DMS153 (cell line): ENCODE measurements at regions not wholly inside any gene's neighbourhood (a gene's known extent, or its start where the extent isn't known, plus 50 kb on each side); places are given as distances from the start of the nearest gene placed in this dataset.

Source experiments
- DNase-seq: peaks from one replicate; lab custom pipeline; 2025; lab: John Stamatoyannopoulos, UW

DNA sequence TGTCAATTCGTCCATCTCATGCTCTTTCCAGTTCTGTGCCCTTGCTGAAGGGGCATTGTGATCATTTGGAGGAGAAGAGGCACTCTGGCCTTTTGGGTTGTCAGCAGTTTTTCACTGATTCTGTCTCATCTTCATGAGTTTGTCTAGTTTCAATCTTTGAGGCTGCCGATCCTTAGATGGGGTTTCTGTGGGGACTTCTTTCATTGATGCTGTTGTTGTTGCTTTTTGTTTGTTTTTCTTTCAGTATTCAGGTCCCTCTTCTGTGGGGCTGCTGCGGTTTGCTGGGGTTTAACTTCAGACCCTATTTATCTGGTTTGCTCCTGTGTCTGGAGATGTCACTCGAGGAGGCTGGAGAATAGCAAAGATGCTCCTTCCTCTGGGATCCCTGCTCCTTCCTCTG, 224.3 kb downstream of the JRKL start:
- DNase-seq: no peak

DNA sequence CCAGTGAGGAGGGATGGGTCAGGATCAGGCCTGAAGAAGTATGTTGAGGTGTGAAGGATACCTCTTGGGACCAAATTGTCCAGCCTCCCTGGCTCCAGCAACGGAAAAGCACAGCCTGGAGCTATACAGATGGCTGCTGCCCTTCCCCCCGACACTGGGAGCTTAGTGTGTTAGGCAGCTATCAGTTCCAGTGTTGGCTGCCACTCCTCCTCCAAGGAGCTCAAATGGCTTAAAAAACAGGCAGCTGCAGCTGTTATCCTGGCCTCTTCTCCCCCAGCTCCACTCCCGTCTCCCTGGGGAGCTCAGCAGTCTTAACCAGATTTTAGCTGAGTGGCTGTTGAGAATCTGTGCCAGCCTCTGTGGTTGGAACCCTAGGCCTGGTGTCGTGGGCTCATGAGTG, 225.0 kb downstream of the JRKL start:
- DNase-seq: no peak

DNA sequence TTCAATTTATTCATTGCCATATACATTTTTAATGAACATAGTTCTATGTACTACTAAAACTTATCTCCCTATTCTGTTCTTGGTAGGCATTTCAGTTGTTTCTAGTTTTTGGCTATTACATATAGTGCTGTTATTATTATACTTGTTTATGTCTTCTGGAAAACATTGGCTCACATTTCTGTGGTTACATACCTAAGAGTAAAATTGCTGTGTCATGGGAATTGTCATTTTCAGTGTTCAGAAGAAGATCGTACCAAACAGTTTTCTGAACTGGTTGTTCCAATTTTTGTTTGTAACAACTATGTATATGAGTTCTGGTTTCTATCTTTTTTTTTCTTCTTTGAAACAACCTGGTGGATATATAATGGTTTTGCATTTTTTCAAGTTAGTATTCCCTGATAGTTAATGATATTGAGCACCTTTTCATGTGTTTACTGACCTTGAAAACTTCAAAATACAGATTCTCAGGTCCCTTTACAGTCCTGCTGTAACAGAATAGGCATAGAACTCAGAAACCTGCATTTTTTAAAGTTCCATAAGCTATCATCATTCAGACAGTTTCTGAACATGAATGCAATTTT, 230.7 kb downstream of the JRKL start:
- DNase-seq: no peak

DNA sequence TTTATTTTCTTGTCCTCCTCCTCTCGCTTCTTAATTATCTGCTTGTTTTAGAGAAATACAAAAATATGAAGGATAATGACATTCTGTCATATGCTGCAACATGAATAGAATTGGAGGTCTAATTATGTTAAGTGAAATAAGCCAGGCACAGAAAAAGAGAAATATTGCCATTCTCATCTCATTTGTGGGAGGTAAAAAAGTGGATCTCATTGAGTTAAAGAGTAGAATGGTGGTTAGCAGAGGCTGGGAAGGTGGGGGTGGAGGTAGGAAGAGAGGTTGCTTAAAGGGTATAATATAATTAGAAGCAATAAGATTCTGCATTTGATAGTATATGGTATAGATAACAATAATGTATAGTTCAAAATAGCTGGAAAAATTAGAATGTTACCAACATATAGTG, 231.3 kb downstream of the JRKL start:
- DNase-seq: no peak

DNA sequence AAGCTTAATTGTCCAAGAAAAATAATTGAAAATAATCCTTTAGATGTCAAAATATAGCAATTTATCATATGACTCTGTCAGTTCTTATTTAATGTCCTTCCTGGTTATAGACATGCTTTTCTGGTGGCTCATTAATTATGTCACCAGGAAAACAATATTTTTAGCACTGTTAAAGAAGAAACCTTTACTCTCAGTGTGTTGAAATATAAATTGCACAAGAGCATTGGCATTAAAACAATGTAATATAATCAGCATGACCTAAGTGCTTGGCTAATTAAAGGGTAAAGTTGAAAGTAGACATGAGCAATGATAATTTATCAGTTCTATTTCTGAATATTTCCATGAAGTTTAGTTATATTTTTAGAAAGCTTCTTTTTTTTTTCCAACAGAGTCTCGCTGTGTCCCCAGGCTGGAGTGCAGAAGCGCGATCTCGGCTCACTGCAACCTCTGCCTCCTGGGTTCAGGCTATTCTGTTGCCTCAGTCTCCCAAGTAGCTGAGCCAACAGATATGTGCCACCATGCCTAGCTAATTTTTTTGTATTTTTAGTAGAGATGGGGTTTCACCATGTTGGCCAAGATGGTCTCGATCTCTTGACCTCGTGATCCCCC, 232.3 kb downstream of the JRKL start:
- DNase-seq: no peak

DNA sequence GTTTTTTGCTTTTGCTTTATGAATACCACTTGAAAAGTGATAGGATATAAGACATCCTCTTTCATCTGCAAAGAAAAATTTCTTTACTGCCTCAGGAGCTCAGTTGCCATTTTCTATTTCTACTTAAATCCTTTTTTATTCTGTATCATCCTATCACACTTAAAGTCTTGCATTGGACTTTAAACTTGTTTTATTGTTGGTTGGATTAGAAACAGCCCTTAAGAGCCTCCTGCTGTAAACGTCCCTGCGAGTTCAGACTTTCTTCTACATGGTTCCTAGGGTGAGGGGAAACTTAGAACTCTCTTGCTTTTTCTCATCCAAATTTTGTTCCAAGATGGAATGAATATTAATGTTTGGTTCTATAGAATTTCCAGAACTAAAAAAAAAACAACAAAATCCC, 234.3 kb downstream of the JRKL start:
- no peak for DNase-seq

DNA sequence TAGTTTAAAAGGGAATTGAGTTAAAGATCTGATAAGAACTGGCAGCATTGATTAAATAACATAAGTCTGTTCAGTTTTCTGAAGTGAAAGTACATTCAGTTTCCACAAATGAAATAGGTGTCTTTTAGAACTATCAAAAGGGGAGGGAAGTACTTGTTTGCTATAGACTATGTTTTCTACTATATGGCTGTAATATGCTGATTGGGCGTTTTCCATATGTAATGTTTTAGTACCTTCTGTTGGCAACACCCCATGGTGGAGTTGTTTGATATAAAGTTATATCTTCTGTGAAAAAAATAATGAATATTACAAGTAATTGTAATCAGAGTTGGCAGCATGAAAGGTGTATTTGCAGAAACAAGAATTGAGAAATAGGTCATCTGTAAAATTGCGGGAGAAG, 237.6 kb downstream of the JRKL start:
- no peak for DNase-seq

DNA sequence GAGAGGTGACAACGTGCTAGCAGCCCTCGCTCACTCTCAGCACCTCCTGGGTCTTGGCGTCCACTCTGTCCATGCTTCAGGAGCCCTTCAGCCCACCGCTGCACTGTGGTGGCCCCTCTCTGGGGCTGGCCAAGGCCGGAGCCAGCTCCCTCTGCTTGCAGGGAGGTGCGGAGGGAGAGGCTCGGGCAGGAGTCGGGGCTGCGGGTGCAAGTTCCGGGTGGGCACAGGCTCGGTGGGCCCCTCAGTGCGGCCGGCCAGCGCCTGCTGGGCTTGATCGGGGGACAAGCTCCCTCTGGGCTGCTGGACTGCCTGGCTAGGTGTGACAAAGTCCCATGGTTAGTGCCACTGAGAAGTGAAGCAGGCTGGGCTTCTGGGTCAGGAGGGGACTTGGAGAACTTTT, 245.8 kb downstream of the JRKL start:
- DNase-seq: no peak

DNA sequence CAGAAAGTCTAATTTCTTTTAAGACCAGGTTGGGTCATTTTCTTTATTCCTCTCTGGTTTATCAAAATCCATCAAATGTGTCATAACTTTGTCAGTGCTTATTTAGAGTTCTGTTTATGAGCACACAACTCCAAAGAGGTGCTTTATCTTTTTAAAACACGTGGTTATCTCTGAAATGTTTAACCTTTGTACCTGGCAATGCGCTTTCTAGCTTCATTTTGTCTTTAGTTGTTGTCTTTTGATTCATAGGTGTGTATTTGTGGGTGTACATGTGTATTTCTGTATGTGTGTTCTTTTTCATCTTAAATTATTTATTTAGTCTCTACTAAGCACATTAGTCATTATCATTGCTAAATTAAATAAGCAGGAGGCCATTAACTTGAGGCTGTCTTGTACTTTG, 251.4 kb downstream of the JRKL start:
- DNase-seq: no peak

DNA sequence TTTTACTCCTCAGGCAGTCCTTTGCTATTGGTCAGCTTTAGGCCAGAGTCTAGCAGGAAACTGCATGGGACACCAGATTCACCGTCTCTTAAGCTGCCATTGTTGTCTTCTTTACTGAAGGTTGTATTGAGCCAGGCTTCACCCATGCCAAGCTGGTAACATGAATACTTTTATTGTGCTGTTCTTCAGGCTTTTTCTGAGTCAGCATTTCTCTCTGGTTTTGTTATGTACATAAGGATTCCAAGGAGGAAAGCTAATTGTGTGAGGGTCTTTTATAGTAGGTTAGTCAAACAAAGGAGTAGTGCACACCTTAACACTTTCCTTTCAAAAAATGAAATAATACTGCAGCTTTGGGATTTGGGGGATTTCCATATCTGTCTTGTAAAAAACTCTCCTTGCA, 252.8 kb downstream of the JRKL start:
- DNase-seq: no peak

DNA sequence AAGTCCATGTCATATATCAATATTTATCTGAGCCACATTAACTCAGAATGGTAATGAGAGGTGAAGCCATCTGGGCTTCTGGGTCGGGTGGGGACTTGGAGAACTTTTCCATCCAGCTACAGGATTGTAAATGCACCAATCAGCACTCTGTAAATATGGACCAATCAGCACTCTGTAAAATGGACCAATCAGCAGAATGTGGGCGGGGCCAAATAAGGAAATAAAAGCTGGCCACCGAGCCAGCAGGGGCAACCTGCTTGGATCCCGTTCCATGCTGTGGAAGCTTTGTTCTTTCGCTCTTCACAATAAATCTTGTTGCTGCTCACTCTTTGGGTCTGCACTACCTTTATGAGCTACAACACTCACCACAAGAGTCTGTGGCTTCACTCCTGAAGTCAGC, 253.4 kb downstream of the JRKL start:
- DNase-seq: no peak

DNA sequence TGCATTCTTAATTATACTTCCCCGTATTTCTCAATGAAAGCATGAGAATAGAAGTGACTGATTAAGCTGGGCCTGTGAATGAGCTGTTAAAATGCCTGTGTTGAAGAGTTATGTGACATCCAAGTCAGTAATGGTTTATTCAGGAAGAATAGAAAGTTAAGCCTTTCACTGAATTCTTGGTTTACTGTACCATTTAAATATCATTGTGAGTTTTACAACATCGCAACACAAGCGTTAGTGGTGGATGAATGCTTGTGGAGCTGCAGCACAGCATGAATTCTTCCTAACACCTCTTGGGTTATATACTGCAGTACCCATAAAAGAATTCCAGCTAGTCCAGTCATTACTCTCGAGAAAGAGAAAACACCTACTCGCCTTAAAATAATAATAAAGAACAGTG, 257.8 kb downstream of the JRKL start:
- DNase-seq: no peak

DNA sequence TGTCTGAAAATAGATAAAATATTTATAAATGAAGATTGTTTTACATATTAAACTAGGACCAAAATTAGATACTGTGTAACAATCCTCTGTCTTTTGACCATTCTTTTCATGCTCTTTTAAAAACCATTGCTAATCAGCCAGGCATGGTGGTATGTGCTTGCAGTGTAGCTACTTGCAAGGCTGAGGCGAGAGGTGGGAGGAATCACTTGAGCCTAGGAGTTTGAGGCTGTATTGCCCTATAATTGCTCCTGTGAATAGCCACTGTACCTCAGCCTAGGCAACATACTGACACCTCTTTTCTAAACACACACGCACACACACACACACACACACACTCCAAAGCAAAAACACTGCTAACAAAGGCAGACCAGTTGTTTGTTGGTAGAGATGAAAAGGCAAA, 259.2 kb downstream of the JRKL start:
- no peak for DNase-seq

DNA sequence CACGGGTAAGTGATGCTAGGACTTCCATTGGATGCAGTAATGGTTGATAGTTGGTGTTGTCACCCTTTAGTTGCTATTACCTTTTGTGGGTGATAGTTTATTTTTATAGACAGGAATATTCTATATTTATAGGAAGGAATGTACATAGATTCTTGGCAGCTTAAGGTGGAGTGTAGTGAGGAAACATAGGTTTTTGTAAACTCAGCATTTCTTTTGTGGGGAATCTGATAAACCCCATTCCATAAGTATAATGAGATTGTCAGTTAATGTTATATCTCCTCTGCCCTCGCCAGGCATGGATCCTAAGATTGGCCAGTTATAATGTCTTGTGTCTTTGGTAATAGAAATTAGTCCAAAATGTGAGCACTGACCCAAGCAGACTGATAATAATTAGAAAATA, 262.7 kb downstream of the JRKL start:
- DNase-seq: no peak

DNA sequence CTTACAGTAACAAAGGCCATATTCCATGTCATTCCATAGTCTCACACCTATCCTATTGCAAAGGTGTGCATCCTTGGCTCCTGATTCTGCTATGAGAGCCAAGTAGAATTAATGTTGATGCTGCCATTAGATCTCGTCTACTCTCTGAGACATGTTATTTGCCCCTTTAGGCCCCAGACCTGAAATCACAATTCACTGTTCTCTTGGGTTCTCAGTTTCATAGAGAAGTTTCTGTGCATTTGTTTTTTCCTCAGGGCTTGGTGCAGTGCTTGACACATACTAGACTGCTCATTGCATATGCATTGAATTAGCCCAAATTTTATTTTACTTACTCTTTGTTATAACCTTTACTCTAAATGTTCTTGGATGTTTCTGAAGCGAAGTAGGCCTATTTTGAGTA, 265.7 kb downstream of the JRKL start:
- DNase-seq: no peak

DNA sequence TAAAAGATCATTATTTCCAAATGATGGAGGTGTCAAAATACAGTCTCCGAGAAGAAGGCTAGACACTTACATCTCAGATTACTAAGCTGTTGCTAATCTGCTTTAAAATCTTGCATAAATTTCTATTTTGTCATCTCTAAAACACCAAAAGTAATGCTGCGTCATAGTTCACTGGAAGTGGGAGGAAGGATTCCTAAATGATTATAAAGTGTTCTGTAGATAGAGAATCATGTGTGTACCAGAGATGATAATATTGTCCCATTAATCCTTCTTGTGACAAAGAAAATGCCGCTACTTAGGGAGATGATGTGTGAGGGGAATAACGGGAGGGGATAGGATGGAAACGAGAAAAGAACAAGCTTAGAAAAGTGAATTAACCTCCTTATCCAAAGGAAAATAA, 268.6 kb downstream of the JRKL start:
- no peak for DNase-seq

DNA sequence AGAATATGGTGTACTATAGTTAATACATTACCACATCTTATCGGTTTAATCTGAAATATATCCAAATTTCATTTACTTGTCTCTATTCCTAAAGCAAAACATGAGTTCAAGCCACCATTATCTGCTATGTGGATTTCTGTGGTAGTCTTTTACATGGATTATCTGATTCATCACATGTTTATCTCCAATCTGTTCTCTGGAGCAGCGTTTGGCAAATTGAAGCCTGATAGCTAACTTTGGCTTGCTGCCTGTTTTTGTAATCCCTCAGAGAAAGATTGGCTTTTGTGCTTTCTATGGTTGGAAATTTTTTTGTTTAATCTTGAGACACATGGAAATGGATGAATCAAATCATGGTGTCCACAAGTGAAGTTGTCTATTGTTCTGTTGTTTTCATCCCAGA, 274.3 kb downstream of the JRKL start:
- no peak for DNase-seq

DNA sequence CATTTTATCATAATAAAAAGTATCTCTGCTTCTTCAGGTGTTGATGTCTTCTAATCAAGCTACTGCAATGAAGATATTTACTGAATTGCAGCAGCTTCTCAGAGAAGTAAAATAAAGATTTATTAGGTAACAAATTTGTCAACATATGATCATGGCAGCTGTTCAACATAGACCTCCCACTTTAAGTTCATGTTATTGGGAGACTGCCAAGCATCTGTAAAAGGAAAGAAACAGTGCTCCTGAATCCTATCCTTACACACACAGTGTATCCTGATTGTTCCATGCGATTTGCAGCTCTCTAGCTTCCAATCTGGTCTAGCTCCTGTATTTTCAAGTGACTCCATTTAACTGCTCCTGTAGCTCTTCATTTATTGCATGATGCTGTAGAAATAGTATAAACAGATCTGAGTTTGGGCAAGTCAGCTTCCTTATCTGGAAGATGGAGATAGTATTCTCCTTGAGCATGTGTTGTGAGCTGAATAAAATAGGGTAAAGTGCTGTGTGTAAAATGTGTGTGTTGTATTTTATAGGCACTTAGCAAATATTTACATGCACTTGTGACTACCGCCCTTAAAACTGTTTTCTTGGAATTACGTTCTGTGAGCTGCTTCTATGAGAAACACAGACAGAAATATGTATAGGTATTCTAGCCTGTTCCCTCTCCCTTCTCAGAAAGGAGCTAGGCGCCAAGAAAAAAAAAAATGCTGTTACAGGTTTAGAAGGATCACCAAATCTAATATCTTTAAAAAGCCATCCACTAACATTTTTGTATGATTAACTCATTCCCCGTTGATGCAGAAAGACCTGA, 290.6 kb downstream of the JRKL start:
- no peak for DNase-seq

DNA sequence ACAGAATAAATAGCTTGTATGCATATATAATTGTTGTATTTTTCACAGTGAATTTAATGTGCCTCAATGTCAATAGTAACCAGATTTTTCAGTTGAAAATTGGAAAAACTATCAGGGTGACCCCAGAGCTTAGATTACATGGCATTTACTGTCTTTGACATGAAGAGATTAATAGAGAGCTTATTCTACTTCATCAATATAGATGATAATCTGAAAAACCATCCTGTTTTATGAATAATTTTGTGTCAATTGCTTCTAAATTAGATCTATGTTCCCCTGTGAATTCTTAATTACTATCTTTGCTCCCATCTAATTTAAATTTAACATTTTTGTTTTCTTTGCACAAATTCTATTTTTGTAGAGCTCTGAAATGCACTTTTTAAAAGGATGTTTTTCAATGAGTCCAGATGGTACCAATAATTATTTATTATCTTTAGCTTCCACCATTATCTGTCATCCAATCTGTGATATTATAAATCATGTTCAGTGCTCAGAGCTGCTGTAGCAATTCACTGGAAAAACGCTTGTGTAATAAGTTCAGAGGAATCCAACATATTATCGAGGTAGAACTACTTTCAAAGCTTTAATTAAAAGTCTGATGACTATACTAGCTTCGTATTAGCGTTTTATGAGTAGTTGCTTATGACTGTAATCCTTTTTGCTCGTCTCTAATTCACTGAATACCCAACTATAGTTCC, 291.4 kb downstream of the JRKL start:
- no peak for DNase-seq

DNA sequence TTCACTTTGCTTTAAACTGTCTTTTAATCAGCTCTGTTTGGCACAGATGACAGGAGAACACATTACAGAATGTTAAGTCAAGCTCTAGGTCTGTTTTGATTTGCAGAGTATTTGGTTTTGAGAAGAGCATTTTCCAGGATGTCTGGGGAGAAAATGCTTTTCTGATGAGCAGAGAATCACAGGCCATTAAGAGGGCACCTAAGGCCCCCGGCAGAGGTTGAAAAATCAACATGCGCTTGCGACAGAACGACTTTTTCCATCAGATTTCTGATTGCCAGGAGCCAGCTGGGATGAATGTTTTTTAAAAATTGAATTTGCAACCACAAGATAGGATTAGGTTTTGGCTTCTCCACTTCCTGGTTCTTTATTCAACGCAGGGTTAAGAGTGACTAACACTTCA, 304.5 kb downstream of the JRKL start:
- DNase-seq: no peak

DNA sequence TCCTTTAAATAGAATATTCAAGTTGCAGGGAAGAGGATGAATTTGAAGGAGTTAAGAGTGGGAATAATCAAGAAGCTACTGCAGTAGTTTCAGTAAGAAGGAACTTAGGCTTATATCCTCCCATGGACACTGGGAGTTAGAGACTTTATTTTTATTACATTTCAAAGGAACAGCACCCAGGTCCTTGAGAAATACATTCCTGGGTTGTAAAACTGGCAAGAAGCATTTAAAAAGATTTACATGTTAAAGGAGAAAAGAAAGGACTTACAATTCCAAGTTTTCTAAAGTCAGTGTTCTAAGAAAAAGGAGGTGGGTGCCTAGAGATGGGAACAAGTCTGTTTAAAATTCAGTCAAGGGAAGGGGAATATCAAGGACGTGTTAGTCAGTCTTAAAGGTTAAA, 306.9 kb downstream of the JRKL start:
- no peak for DNase-seq

DNA sequence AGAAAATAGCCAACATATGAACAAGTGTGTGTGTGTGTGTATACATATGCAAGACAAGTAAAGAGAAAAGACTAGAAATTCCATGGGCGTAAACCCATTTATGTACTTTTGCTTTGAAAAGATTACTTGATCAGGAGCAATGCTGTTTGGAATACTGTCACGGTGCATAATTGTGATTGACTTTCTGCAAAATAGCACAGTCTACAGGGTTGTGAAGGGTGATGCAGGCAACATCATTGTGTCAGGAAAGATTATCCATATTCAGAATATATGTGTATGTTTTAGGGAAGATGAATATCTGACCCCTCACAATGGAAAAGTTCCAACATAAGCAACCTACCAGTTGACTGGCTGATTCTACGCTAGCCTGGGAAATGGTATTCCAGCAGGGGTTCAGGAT, 307.7 kb downstream of the JRKL start:
- DNase-seq: no peak

DNA sequence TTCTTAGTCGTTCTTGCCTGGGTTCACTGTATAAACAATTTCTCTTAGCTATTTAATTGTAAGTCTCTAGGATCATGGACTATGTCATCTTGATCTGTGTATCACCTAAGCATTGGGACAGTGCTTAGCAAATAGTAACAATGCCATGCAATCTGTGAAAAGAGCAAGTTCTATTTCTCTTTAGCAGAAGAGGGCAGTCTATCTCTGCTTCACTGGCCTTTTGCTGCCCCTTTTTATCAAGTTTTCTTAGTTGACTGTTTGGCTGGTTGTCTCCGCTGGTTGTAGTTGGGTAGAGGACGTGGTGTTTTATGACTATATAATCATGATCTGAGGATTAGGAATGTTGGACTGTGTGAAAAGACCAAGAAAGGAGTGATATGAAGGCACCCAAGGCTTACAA, 315.0 kb downstream of the JRKL start:
- DNase-seq: no peak
